22Rv1 (cell line): ENCODE measurements at regions not wholly inside any gene's neighbourhood (a gene's known extent, or its start where the extent isn't known, plus 50 kb on each side); places are given as distances from the start of the nearest gene placed in this dataset.

Experiments used
- ZFX ChIP-seq: fragments of 450-650 bp; IDR thresholded peaks from 2 replicates; pipeline ENCODE4 v1.6.1; 2017; ENCODE audit warnings: antibody characterized with exemption, borderline replicate concordance
- TF ChIP-seq, protein P1 (sequence below): fragments of 450-650 bp; IDR thresholded peaks from 2 replicates; pipeline ENCODE4 v1.5.1; 2017; ENCODE audit warnings: mild to moderate bottlenecking

DNA sequence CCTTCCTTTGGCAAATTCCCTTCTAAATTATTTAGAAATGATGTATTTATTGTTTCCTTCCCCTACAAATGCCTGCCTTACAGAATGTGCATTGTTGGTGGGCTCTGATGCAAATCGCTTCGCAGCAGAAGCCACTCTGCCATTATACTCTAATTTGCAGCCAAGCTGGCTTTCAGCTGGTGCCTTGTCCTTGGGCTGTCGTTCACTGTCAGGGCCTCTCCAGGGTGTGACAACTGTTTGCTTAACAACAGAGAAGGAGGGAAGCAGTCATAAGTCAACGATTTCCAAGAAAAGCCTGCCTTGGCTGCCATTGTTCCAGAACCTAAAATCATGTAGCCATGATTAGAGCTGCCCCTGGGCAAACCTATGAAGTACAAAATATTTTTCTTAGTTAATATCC, 260.1 kb upstream of the RGMB start:
- TF ChIP-seq, protein P1, sequence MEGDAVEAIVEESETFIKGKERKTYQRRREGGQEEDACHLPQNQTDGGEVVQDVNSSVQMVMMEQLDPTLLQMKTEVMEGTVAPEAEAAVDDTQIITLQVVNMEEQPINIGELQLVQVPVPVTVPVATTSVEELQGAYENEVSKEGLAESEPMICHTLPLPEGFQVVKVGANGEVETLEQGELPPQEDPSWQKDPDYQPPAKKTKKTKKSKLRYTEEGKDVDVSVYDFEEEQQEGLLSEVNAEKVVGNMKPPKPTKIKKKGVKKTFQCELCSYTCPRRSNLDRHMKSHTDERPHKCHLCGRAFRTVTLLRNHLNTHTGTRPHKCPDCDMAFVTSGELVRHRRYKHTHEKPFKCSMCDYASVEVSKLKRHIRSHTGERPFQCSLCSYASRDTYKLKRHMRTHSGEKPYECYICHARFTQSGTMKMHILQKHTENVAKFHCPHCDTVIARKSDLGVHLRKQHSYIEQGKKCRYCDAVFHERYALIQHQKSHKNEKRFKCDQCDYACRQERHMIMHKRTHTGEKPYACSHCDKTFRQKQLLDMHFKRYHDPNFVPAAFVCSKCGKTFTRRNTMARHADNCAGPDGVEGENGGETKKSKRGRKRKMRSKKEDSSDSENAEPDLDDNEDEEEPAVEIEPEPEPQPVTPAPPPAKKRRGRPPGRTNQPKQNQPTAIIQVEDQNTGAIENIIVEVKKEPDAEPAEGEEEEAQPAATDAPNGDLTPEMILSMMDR = no peak
- no peak for TF ChIP-seq ZFX
